Ovary (tissue), 7 donors: ENCODE measurements at regions not wholly inside any gene's neighbourhood (a gene's known extent, or its start where the extent isn't known, plus 50 kb on each side); places are given as distances from the start of the nearest gene placed in this dataset.

ENCODE experiments used
- DNase-seq, 5 donors: peaks; one replicate each; pipeline ENCODE4 v3.0.0-alpha.2; 2019 to 2020
- H3K27ac ChIP-seq, 2 donors: fragments of 200-600 bp; one replicate each; pipeline versions ENCODE4 v1.5.1 to v1.8.0; 2019 to 2022
- H3K27me3 ChIP-seq: fragments of 200-600 bp; one replicate; pipeline ENCODE4 v1.8.0; 2022
- H3K36me3 ChIP-seq: fragments of 200-600 bp; sonication (generic); one replicate; pipeline ENCODE4 v1.5.1; 2019
- H3K4me1 ChIP-seq: one replicate; pipeline ENCODE4 v1.8.1; 2013; ENCODE audit warnings: mild to moderate bottlenecking, moderate library complexity; ENCODE audit not compliant: insufficient read depth
- H3K4me3 ChIP-seq: fragments of 200-600 bp; sonication (generic); one replicate; pipeline ENCODE4 v1.5.1; 2017
- H3K9me3 ChIP-seq, 2 donors: fragments of 200-600 bp in 1 of 2; sonication (generic) in 1 of 2; one replicate each; pipeline versions ENCODE4 v1.5.1 to v1.8.1; 2013 to 2019; ENCODE audit warnings: mild to moderate bottlenecking in 1 of 2, moderate library complexity in 1 of 2
- EP300 ChIP-seq: sonication (generic); formaldehyde crosslinking; IDR thresholded peaks from one replicate; pipeline ENCODE4 v1.6.1; 2017; ENCODE audit warnings: antibody characterized with exemption
- POLR2A ChIP-seq: fragments of 450-650 bp; IDR thresholded peaks from one replicate; pipeline ENCODE4 v1.6.1; 2017; ENCODE audit warnings: antibody characterized with exemption, mild to moderate bottlenecking, moderate library complexity
- WGBS, 3 donors: extraction: QIAGEN DNeasy Blood & Tissue Kit in 1 of 3; methylation state at CpG; one replicate each; pipeline versions ENCODE4 v1.1.5 to v1.1.7; 2013 to 2017; 5-methylcytosine and 5-hydroxymethylcytosine counted together
- intact Hi-C, 4 donors: fragments of 100-400 bp; cut with DNase I; formaldehyde crosslinking; loops; one replicate each; pipeline versions ENCODE4 v1.11.0 to v1.15.1; 2022 to 2023
- TF ChIP-seq, protein P1 (sequence below), 3 donors: fragments of 450-650 bp in 2 of 3; fragments of 200-600 bp in 1 of 3; IDR thresholded peaks; one replicate each; pipeline versions ENCODE4 v1.5.1 to v1.8.0; 2016 to 2022; ENCODE audit warnings: antibody characterized with exemption in 3 of 3, mild to moderate bottlenecking in 1 of 3
- donor health status: DM: no; HTN: no; CAD: no; lungs with moderate emphysema.
- donor health status: DM: no; HTN: no; CAD: no.
- donor health status: Bipolar disorder and iron deficiency.
- donor health status: DM: no; HTN: no; CAD: no.
- donor health status: DM: yes; HTN: yes; CAD: no.

- no peak for TF ChIP-seq EP300
- TF ChIP-seq POLR2A: no peak
- TF ChIP-seq, protein P1, sequence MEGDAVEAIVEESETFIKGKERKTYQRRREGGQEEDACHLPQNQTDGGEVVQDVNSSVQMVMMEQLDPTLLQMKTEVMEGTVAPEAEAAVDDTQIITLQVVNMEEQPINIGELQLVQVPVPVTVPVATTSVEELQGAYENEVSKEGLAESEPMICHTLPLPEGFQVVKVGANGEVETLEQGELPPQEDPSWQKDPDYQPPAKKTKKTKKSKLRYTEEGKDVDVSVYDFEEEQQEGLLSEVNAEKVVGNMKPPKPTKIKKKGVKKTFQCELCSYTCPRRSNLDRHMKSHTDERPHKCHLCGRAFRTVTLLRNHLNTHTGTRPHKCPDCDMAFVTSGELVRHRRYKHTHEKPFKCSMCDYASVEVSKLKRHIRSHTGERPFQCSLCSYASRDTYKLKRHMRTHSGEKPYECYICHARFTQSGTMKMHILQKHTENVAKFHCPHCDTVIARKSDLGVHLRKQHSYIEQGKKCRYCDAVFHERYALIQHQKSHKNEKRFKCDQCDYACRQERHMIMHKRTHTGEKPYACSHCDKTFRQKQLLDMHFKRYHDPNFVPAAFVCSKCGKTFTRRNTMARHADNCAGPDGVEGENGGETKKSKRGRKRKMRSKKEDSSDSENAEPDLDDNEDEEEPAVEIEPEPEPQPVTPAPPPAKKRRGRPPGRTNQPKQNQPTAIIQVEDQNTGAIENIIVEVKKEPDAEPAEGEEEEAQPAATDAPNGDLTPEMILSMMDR (IDR thresholded peaks at IDR 0.05): no peak
- Histone ChIP-seq H3K4me1 (no peaks in the 10 kb centered on the region), H3K27ac (no peak overlapping the region), H3K36me3 (no peaks in the 10 kb centered on the region), H3K27me3 (no peaks in the 10 kb centered on the region), H3K4me3 (no peak overlapping the region), H3K9me3 (no peaks in the 10 kb centered on the region)
- intact Hi-C loops: no loop called here
- 26 to 51% (median 45%) methylated on average over 8 of the region's 8 CpGs for WGBS, 3 donors
- DNase-seq: peak in 1 of 5 donors; percentile 13
These were observed 188.7 kb downstream of the ZNF608 start for GRCh38 chr5:124557761-124558160.

DNA sequence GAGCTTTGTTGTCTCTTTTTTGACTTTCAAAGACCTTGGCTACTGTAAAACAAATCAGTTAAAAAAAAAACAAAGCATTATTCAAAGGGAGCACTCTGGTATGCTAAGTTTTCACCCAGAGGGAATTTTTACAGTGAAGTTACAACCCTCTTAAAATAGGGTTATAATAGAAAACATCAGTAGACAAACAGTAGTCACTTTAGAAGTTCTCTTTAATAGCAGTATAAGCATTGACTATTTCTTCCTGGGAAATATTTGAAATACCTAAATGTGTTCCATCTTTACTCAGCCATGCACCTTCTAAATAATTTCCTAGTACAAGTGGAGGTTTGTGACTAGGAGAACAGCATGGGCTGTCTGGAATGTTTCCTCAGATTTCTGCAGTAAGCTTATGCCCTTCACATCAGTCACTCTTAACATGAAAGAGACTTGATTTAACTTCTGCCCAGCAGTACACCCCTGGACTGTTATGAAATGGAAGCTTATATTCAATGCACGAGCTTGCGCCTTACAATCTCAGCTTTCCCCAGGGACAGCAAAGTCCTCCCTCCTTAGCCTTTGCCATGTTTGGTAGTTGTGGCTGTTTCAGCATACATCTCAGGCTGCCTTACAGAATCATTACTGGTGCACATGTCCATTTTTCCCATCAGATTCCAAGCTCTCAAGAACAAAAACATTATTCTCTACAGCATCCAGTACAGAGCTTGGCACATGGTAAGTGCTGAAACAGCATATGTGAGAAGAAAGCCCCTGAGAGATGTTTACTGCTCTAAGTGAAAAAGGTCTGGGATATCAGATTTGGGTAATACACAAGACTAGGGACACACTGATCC, 191.5 kb downstream of the ZNF608 start:
- 85 to 88% (median 86%) methylated on average over 2 of the region's 2 CpGs for WGBS, 3 donors
- Histone ChIP-seq H3K4me3 (no peak overlapping the region), H3K27me3 (no peaks in the 10 kb centered on the region), H3K4me1 (peaks cover 2% of the 10 kb centered on the region), H3K9me3 (no peaks in the 10 kb centered on the region), H3K36me3 (no peaks in the 10 kb centered on the region), H3K27ac (no peak overlapping the region)
- DNase-seq: no peak
- intact Hi-C loops: no loop called here
- TF ChIP-seq, protein P1 (IDR thresholded peaks at IDR 0.05): no peak
- TF ChIP-seq POLR2A (no peak), EP300 (no peak)

- DNase-seq: no peak
- TF ChIP-seq EP300 (no peak), POLR2A (no peak)
- TF ChIP-seq, protein P1 (IDR thresholded peaks at IDR 0.05): no peak
- WGBS, 3 donors: 93 to 95% (median 95%) methylated on average over 2 of the region's 2 CpGs
These were observed 192.5 kb downstream of the ZNF608 start for GRCh38 chr5:124553911-124554310.

GRCh38 chr5:124552526-124552925, 193.9 kb downstream of the ZNF608 start:
- DNase-seq: no peak
- Histone ChIP-seq H3K4me3 (no peak overlapping the region), H3K27ac (no peak overlapping the region), H3K4me1 (peaks cover 2% of the 10 kb centered on the region), H3K9me3 (no peaks in the 10 kb centered on the region), H3K36me3 (no peaks in the 10 kb centered on the region), H3K27me3 (no peaks in the 10 kb centered on the region)
- TF ChIP-seq, protein P1 (IDR thresholded peaks at IDR 0.05): no peak
- TF ChIP-seq EP300 (no peak), POLR2A (no peak)
- WGBS, 3 donors: 96 to 98% (median 97%) methylated on average over 4 of the region's 4 CpGs
- intact Hi-C loops: no loop called here

More at GRCh38 chr5:124553911-124554310, 192.5 kb downstream of the ZNF608 start:
- intact Hi-C loops: no loop called here
- no peaks in the 10 kb centered on the region for H3K27me3 ChIP-seq
- no peak overlapping the region for H3K4me3 ChIP-seq
- peaks cover 2% of the 10 kb centered on the region for H3K4me1 ChIP-seq
- no peaks in the 10 kb centered on the region for H3K9me3 ChIP-seq
- no peaks in the 10 kb centered on the region for H3K36me3 ChIP-seq
- no peak overlapping the region for H3K27ac ChIP-seq
